ENCODE measurements at regions not wholly inside any gene's neighbourhood (a gene's known extent, or its start where the extent isn't known, plus 50 kb on each side); places are given as distances from the start of the nearest gene placed in this dataset.

GRCh38 chr11:37849706-37850105 lies 1251.7 kb upstream of the RAG2 start:
- DNase-seq (ENCODE audit: low read depth, low spot score) = no peak
- Histone ChIP-seq H3K4me1 (ENCODE audit: control insufficient read depth, insufficient read depth, low read length) (no peaks in the 10 kb centered on the region), H3K36me3 (ENCODE audit: control insufficient read depth, insufficient read depth, low read length) (no peaks in the 10 kb centered on the region), H3K27me3 (ENCODE audit: control insufficient read depth, insufficient read depth, low read length) (no peaks in the 10 kb centered on the region), H3K27ac (ENCODE audit: low read length) (no peak overlapping the region), H3K9me3 (ENCODE audit: control insufficient read depth, insufficient read depth, low read depth, low read length) (no peaks in the 10 kb centered on the region; the same call in 1 of the 2 replicates), H3K4me3 (ENCODE audit: low read depth in 2 of 2, low read length in 2 of 2) (no peak overlapping the region)
- TF ChIP-seq CTCF (IDR thresholded peaks at IDR 0.05) (no peak), TCF7L2 (IDR thresholded peaks at IDR 0.05; ENCODE audit: low read depth, low read length) (no peak), SIN3A (IDR thresholded peaks at IDR 0.05; ENCODE audit: borderline replicate concordance, insufficient read depth, low read depth, low read length) (no peak), POLR2AphosphoS5 (IDR thresholded peaks at IDR 0.05; ENCODE audit: low read depth, low read length) (no peak), REST (IDR thresholded peaks at IDR 0.05; ENCODE audit: insufficient read depth in 1 of 2, low read depth in 2 of 2, low read length in 1 of 2) (no peak)
- no TSS peak for BruUV-seq (replicated peaks)
- ChIA-PET POLR2A (no interaction called here), CTCF (interaction anchor here (0.5 kb wide), 1 partner anchor 1525 kb away, joined by 3 read pairs; no protein-coding TSS in a partner anchor)
- intact Hi-C loops (cut with micrococcal nuclease; ENCODE audit: unreplicated experiment) (no loop called here), in situ Hi-C loops (cut with HindIII; ENCODE audit: low pct_unique_long_range_greater_than_20kb, low sequenced_read_pairs) (no loop called here)
- ATAC-seq = no peak

- TF ChIP-seq SIN3A (IDR thresholded peaks at IDR 0.05; ENCODE audit: borderline replicate concordance, insufficient read depth, low read depth, low read length) (no peak), TCF7L2 (IDR thresholded peaks at IDR 0.05; ENCODE audit: low read depth, low read length) (no peak), CTCF (IDR thresholded peaks at IDR 0.05) (no peak), REST (IDR thresholded peaks at IDR 0.05; ENCODE audit: insufficient read depth in 1 of 2, low read depth in 2 of 2, low read length in 1 of 2) (no peak), POLR2AphosphoS5 (IDR thresholded peaks at IDR 0.05; ENCODE audit: low read depth, low read length) (no peak)
- in situ Hi-C loops (cut with HindIII; ENCODE audit: low pct_unique_long_range_greater_than_20kb, low sequenced_read_pairs) = no loop called here
- CTCF ChIA-PET = no interaction called here
Measured at GRCh38 chr11:37843603-37844002, 1245.6 kb upstream of the RAG2 start.

More at GRCh38 chr11:37843603-37844002, 1245.6 kb upstream of the RAG2 start:
- Histone ChIP-seq H3K4me1 (ENCODE audit: control insufficient read depth, insufficient read depth, low read length) (no peaks in the 10 kb centered on the region), H3K4me3 (ENCODE audit: low read depth in 2 of 2, low read length in 2 of 2) (no peak overlapping the region), H3K27me3 (ENCODE audit: control insufficient read depth, insufficient read depth, low read length) (no peaks in the 10 kb centered on the region), H3K9me3 (ENCODE audit: control insufficient read depth, insufficient read depth, low read depth, low read length) (no peaks in the 10 kb centered on the region; the same call in 1 of the 2 replicates), H3K36me3 (ENCODE audit: control insufficient read depth, insufficient read depth, low read length) (no peaks in the 10 kb centered on the region), H3K27ac (ENCODE audit: low read length) (no peak overlapping the region)
- ATAC-seq (no peak), DNase-seq (ENCODE audit: low read depth, low spot score) (no peak)
- BruUV-seq (replicated peaks) = no TSS peak
- intact Hi-C loops (cut with micrococcal nuclease; ENCODE audit: unreplicated experiment) = no loop called here
- POLR2A ChIA-PET = no interaction called here

Measured in Panc1 (cell line).